ENCODE measurements at regions not wholly inside any gene's neighbourhood (a gene's known extent, or its start where the extent isn't known, plus 50 kb on each side); places are given as distances from the start of the nearest gene placed in this dataset.

- TF ChIP-seq, protein P1, sequence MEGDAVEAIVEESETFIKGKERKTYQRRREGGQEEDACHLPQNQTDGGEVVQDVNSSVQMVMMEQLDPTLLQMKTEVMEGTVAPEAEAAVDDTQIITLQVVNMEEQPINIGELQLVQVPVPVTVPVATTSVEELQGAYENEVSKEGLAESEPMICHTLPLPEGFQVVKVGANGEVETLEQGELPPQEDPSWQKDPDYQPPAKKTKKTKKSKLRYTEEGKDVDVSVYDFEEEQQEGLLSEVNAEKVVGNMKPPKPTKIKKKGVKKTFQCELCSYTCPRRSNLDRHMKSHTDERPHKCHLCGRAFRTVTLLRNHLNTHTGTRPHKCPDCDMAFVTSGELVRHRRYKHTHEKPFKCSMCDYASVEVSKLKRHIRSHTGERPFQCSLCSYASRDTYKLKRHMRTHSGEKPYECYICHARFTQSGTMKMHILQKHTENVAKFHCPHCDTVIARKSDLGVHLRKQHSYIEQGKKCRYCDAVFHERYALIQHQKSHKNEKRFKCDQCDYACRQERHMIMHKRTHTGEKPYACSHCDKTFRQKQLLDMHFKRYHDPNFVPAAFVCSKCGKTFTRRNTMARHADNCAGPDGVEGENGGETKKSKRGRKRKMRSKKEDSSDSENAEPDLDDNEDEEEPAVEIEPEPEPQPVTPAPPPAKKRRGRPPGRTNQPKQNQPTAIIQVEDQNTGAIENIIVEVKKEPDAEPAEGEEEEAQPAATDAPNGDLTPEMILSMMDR (IDR thresholded peaks at IDR 0.05 in 8 of 11, conservative IDR thresholded peaks at IDR 0.05 in 3 of 11), result no peak
- TF ChIP-seq POLR2A (IDR thresholded peaks at IDR 0.05) (no peak), POLR2AphosphoS5 (IDR thresholded peaks at IDR 0.05) (no peak)
Observed at GRCh38 chr14:32014057-32014456, 63.0 kb upstream of the ARHGAP5 start.
